ENCODE measurements at regions not wholly inside any gene's neighbourhood (a gene's known extent, or its start where the extent isn't known, plus 50 kb on each side); places are given as distances from the start of the nearest gene placed in this dataset.

DNA sequence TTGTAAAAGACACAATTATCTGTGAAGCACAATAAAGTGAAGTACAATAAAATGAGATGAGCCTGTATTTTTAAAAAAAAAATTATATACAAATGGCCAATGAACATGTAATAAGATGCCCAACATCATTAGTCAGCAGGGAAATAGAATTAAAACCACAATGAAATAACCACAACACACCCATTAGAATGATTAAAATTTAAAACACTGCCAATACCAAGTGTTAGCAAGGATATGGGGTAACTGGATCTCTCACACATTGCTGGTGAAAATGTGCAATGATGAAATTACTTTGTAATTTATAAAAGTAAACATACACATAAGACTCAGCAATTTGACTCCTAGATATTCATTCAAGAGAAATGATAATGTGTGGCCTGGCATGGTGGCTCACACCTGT, 62.8 kb downstream of the SHOC1 start (continued):
- TF ChIP-seq, protein P1, sequence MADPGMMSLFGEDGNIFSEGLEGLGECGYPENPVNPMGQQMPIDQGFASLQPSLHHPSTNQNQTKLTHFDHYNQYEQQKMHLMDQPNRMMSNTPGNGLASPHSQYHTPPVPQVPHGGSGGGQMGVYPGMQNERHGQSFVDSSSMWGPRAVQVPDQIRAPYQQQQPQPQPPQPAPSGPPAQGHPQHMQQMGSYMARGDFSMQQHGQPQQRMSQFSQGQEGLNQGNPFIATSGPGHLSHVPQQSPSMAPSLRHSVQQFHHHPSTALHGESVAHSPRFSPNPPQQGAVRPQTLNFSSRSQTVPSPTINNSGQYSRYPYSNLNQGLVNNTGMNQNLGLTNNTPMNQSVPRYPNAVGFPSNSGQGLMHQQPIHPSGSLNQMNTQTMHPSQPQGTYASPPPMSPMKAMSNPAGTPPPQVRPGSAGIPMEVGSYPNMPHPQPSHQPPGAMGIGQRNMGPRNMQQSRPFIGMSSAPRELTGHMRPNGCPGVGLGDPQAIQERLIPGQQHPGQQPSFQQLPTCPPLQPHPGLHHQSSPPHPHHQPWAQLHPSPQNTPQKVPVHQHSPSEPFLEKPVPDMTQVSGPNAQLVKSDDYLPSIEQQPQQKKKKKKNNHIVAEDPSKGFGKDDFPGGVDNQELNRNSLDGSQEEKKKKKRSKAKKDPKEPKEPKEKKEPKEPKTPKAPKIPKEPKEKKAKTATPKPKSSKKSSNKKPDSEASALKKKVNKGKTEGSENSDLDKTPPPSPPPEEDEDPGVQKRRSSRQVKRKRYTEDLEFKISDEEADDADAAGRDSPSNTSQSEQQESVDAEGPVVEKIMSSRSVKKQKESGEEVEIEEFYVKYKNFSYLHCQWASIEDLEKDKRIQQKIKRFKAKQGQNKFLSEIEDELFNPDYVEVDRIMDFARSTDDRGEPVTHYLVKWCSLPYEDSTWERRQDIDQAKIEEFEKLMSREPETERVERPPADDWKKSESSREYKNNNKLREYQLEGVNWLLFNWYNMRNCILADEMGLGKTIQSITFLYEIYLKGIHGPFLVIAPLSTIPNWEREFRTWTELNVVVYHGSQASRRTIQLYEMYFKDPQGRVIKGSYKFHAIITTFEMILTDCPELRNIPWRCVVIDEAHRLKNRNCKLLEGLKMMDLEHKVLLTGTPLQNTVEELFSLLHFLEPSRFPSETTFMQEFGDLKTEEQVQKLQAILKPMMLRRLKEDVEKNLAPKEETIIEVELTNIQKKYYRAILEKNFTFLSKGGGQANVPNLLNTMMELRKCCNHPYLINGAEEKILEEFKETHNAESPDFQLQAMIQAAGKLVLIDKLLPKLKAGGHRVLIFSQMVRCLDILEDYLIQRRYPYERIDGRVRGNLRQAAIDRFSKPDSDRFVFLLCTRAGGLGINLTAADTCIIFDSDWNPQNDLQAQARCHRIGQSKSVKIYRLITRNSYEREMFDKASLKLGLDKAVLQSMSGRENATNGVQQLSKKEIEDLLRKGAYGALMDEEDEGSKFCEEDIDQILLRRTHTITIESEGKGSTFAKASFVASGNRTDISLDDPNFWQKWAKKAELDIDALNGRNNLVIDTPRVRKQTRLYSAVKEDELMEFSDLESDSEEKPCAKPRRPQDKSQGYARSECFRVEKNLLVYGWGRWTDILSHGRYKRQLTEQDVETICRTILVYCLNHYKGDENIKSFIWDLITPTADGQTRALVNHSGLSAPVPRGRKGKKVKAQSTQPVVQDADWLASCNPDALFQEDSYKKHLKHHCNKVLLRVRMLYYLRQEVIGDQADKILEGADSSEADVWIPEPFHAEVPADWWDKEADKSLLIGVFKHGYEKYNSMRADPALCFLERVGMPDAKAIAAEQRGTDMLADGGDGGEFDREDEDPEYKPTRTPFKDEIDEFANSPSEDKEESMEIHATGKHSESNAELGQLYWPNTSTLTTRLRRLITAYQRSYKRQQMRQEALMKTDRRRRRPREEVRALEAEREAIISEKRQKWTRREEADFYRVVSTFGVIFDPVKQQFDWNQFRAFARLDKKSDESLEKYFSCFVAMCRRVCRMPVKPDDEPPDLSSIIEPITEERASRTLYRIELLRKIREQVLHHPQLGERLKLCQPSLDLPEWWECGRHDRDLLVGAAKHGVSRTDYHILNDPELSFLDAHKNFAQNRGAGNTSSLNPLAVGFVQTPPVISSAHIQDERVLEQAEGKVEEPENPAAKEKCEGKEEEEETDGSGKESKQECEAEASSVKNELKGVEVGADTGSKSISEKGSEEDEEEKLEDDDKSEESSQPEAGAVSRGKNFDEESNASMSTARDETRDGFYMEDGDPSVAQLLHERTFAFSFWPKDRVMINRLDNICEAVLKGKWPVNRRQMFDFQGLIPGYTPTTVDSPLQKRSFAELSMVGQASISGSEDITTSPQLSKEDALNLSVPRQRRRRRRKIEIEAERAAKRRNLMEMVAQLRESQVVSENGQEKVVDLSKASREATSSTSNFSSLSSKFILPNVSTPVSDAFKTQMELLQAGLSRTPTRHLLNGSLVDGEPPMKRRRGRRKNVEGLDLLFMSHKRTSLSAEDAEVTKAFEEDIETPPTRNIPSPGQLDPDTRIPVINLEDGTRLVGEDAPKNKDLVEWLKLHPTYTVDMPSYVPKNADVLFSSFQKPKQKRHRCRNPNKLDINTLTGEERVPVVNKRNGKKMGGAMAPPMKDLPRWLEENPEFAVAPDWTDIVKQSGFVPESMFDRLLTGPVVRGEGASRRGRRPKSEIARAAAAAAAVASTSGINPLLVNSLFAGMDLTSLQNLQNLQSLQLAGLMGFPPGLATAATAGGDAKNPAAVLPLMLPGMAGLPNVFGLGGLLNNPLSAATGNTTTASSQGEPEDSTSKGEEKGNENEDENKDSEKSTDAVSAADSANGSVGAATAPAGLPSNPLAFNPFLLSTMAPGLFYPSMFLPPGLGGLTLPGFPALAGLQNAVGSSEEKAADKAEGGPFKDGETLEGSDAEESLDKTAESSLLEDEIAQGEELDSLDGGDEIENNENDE (IDR thresholded peaks at IDR 0.05; ENCODE audit: low read depth, low read length) = no peak
- TF ChIP-seq, protein P2, sequence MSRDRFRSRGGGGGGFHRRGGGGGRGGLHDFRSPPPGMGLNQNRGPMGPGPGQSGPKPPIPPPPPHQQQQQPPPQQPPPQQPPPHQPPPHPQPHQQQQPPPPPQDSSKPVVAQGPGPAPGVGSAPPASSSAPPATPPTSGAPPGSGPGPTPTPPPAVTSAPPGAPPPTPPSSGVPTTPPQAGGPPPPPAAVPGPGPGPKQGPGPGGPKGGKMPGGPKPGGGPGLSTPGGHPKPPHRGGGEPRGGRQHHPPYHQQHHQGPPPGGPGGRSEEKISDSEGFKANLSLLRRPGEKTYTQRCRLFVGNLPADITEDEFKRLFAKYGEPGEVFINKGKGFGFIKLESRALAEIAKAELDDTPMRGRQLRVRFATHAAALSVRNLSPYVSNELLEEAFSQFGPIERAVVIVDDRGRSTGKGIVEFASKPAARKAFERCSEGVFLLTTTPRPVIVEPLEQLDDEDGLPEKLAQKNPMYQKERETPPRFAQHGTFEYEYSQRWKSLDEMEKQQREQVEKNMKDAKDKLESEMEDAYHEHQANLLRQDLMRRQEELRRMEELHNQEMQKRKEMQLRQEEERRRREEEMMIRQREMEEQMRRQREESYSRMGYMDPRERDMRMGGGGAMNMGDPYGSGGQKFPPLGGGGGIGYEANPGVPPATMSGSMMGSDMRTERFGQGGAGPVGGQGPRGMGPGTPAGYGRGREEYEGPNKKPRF (IDR thresholded peaks at IDR 0.05; ENCODE audit: low read depth, low read length) = no peak
- TF ChIP-seq NFXL1 (CRISPR knock-in tag; IDR thresholded peaks at IDR 0.05) (no peak), IFI16 (CRISPR knock-in tag; IDR thresholded peaks at IDR 0.05) (no peak), SETDB1 (IDR thresholded peaks at IDR 0.05; ENCODE audit: low read length) (no peak), EHMT2 (IDR thresholded peaks at IDR 0.05) (no peak), BRD4 (IDR thresholded peaks at IDR 0.05) (no peak), IRF2 (CRISPR knock-in tag; IDR thresholded peaks at IDR 0.05) (no peak), MYC (IDR thresholded peaks at IDR 0.05; ENCODE audit: low read depth, low read length) (no peak), MYC (CRISPR knock-in tag; IDR thresholded peaks at IDR 0.05; ENCODE audit: borderline replicate concordance, low read depth) (no peak), HNRNPK (IDR thresholded peaks at IDR 0.05; ENCODE audit: low read depth, low read length, poor library complexity, severe bottlenecking) (no peak), ARID1B (IDR thresholded peaks at IDR 0.05) (no peak), ARNT (IDR thresholded peaks at IDR 0.05) (no peak), ZNF143 (CRISPR knock-in tag; IDR thresholded peaks at IDR 0.05) (no peak)
